ENCODE measurements at regions not wholly inside any gene's neighbourhood (a gene's known extent, or its start where the extent isn't known, plus 50 kb on each side); places are given as distances from the start of the nearest gene placed in this dataset.

- TF ChIP-seq CTCF (IDR thresholded peaks at IDR 0.05 in 2 of 3, conservative IDR thresholded peaks at IDR 0.05 in 1 of 3; ENCODE audit: borderline replicate concordance in 1 of 3, insufficient read depth in 1 of 3, low read depth in 2 of 3, low read length in 2 of 3): no peak
- no peak for TF ChIP-seq POLR2A (IDR thresholded peaks at IDR 0.05; ENCODE audit: borderline replicate concordance, extremely low read depth, insufficient read depth, insufficient read length)
- TF ChIP-seq RAD21 (IDR thresholded peaks at IDR 0.05; ENCODE audit: low read depth): no peak
- TF ChIP-seq POLR2AphosphoS5 (IDR thresholded peaks at IDR 0.05; ENCODE audit: low read depth, low read length): no peak
- no peak for TF ChIP-seq EZH2 (IDR thresholded peaks at IDR 0.05)
- TF ChIP-seq ZFX (IDR thresholded peaks at IDR 0.05): no peak
- no peak for TF ChIP-seq YY1 (IDR thresholded peaks at IDR 0.05; ENCODE audit: extremely low read depth, insufficient replicate concordance, low read depth, low read length)
- no peak for TF ChIP-seq SIN3A (IDR thresholded peaks at IDR 0.05; ENCODE audit: low read depth)
These were observed 451.2 kb downstream of the SEMA3D start for GRCh38 chr7:84735677-84736076.

All from HCT116 (cell line).